ENCODE measurements at regions not wholly inside any gene's neighbourhood (a gene's known extent, or its start where the extent isn't known, plus 50 kb on each side); places are given as distances from the start of the nearest gene placed in this dataset.
"Not testable (repeated sequence)": the region's sequence is repeated elsewhere in the genome, so short reads cannot be mapped to it uniquely, and the experiment has no call there.

DNA sequence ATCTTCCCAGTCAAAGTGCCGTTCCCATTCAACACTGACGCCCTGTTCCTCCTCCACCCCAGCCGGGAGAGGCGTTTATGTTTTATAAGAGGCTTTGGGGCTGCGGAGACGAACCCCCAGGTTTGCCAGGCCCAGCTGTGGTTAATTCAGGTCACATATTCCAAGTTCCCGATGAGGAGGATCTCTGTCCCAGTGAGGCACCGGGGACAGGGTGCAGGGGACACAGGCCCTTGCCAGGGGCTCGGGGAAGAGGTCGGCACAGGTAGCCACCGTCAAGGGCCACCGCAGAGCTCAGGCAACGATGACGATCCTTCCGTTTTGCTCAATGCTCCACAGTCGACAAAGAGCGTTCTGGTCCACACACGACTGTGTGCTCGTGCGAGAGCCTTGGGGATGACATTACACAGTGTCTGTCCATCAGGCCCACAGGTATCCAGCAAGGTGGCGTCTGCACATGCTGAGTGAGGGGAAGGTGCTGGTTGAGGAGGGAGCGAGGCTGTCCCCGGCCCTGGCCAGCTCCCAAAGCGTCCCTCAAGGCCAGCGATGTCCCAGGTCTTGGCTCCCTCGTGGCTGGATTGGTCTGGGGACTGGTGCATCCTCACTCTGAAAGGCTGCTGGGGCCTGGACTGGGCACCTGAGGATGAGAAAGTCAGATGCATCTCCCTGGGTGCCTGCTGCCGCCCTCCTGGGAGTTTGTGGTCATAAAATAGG, 189.2 kb upstream of the C14orf180 start:
- no peak for DNase-seq

- DNase-seq = no peak
Measured at GRCh38 chr14:104390941-104391901, 188.3 kb upstream of the C14orf180 start.

GRCh38 chr14:104392001-104392395, 187.6 kb upstream of the C14orf180 start:
- no peak for DNase-seq

- no peak for DNase-seq
Measured at GRCh38 chr14:104392396-104393198, 187.0 kb upstream of the C14orf180 start.

GRCh38 chr14:104393199-104393897, 186.2 kb upstream of the C14orf180 start:
- DNase-seq = no peak

- no peak for DNase-seq
Measured at GRCh38 chr14:104393898-104394381, 185.6 kb upstream of the C14orf180 start.

DNA sequence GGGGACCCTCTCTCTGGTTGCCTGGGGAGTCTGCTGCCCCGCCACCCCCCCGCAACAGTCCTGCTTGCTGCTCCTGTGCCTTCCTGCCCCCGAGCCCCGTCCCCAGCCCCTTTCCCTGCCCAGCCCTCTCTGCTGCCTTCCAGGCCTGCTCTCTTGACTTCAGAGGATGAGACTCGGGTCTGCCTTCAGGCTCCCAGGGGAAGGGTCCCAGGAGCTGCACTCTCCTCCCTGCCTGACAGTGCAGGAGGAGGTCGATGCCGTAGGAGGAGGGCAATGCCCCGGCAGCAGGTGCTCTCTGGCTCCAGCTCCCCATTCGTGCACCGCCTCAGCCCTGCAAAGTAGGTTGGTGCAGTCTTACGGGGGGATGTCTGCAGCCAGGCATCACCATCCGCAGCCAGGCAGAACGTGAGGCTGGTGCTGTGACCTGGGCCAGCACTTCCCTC, 185.1 kb upstream of the C14orf180 start:
- no peak for DNase-seq

GRCh38 chr14:104395276-104395675, 184.3 kb upstream of the C14orf180 start:
- no peak for DNase-seq

DNA sequence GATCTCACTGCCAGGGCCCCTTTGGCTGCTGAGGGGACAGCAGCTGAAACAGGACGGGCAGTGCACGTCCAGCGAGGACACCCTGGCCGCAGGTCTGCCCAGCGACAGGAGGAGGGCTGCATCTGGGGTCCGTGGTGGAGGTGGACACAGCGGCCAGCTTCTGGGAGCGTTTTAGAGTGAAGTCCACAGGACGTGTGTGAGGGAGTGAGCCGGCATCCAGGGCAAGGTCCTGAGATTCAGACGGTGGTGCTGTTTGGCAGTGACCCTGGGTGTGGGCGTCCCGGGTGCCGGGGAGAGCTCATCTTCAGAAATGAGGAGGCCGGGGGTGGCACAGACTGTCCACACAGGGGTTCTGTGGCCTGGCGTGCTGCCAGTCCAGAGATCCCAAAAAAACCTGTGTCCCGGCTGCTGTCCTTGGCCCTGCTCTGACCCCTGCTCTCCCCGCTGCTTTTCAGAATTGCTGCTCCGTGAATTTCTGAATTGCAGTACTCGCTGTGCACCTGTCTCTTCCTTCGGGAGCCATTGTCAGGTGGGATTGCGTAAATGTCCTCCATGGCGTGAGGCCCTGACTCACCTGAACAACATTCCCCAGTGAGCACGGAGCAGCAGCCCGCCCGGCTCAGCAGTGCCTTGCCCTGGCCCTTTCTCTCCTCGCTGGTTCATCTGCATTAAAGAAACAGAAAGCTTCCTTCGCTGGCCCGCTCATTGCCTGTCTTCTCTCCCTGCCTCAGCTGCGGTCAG, 183.5 kb upstream of the C14orf180 start:
- no peak for DNase-seq

GRCh38 chr14:104396682-104397470, 182.7 kb upstream of the C14orf180 start:
- no peak for DNase-seq

DNA sequence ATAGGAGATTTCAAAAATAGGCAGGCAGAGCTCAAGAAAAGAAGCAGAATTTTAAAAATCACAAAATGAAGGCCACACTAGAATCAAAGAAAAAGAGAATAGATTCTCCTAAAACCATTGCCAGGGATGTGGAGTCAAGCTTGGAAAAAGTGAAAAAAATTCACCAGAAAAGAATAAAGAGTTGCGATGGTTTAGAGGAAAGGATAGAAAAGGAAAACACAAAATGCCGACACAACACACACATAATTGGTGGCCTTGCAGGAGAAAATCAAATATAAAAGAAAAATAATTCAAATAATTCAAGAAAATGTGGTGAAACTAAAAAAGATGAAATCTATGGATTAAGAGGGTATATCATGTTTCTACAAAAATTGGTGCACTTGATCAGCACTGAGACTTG, 181.6 kb upstream of the C14orf180 start:
- DNase-seq = no peak

DNA sequence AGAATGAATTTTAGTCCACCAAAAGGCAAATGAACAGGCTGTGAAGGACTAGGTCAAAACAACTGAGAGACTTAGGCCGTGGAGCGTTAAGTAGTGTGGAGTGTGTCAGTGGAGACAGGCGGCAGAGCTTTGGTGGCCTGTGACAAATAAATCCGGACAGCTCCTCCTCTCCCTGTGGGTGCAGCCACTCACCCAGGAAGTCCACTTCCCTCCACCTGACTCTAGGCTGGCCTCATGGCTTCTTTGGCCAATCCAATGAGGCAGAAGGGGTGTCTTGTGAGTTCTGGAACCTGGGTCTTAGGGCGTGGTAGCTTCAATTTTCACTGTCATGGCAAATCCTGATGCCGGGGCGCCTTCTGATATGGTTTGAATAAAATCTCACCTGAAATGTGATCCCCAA, 180.9 kb upstream of the C14orf180 start:
- DNase-seq = no peak

- DNase-seq = no peak
Measured at GRCh38 chr14:104399432-104400155, 180.0 kb upstream of the C14orf180 start.

DNA sequence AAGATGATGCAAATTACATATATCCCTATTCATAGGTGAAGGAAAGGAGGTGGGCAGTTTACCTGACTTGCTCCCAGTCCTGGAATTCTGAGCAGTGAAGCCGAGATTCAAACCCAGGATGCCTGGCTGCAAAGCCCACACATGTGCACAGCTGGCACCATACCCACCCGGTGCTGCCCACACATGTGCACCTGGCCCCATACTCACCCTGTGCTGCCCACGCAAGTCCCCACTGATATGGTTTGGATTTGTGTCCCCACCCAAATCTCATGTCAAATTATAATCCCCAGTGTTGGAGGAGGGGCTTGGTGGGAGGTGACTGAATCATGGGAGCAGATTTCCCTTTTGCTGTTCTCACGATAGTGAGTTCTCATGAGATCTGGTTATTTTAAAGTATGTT, 179.2 kb upstream of the C14orf180 start:
- no peak for DNase-seq

- DNase-seq = no peak
Measured at GRCh38 chr14:104401785-104402184, 177.8 kb upstream of the C14orf180 start.

- not testable (repeated sequence) for DNase-seq
Measured at GRCh38 chr14:104402303-104402702, 177.3 kb upstream of the C14orf180 start.

DNA sequence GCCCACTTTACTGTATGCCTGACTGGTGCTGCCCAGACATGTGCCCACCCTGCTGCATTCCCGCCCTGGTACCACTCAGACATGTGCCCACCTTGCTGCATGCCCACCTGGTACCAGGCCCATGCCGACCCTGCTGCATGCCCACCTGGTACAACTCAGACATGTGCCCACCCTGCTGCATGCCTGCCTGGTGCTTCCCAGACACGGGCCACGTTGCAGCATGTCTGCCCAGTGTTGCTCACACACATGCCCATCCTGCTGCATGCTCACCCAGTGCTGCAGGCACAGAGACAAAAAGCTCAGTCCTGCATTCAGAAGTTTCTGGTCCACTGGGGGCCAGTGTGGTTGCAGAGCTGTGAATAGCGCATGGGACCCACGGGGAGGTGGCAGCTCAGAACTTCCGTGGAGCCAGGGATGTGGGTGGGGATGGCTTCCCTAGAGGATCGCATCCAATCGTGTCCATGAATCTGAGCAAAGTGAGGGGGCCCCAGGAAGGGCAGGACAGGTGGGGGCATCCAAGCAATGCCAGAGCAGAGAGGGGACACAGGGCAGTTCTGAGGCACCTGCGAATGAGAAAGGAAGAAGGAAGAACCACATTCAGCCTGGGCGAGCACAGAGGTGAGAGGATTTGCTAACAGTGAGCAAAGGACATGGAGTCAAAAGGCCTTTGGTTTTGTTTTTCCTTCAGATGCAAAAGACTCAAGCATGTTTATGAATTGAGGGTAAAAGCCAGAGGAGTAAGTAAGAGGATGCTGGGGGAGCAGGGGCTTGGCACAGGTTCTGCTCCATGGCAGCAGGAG, 175.9 kb upstream of the C14orf180 start:
- no peak for DNase-seq

DNA sequence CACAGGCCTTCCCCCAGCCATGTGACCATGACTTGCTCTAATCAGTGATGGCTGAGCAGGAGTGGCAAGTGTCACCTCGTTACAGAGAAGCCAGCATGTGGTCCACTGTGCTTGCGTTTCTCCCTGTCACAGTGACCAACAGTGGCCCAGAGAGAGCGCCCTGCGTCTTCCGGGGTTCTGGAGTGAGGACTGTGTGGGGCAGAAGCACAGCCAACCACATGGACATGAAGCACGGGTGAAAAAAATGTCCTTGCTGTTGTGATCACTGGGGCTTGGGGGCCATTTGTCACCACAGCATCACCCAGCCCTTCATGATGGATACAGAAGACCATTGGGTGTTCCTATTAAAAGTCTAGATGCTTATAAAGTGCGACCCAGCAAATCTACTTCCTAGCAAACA, 174.6 kb upstream of the C14orf180 start:
- no peak for DNase-seq
